ENCODE measurements at regions not wholly inside any gene's neighbourhood (a gene's known extent, or its start where the extent isn't known, plus 50 kb on each side); places are given as distances from the start of the nearest gene placed in this dataset.

- Histone ChIP-seq H3K79me2 (ENCODE audit: insufficient read depth, low read depth) (no peaks in the 10 kb centered on the region), H3K9ac (no peak overlapping the region), H3K4me2 (no peak overlapping the region), H3K36me3 (ENCODE audit: insufficient read depth) (no peaks in the 10 kb centered on the region), H2AFZ (ENCODE audit: low read depth) (no peak overlapping the region), H3K27me3 (ENCODE audit: insufficient read depth, low read depth) (no peaks in the 10 kb centered on the region), H3K4me3 (IDR thresholded peaks at IDR 0.05; ENCODE audit: insufficient read depth, low read depth, low read length) (no peak overlapping the region), H4K20me1 (ENCODE audit: insufficient read depth) (no peaks in the 10 kb centered on the region), H3K4me1 (ENCODE audit: low read depth, poor library complexity, severe bottlenecking) (peaks cover 2% of the 10 kb centered on the region), H3K27ac (no peak overlapping the region)
- TF ChIP-seq CTCF (conservative IDR thresholded peaks at IDR 0.05; ENCODE audit: low read depth, low read length) = no peak
These were observed 150.4 kb upstream of the ID2 start for GRCh38 chr2:8531481-8531880.

DNA sequence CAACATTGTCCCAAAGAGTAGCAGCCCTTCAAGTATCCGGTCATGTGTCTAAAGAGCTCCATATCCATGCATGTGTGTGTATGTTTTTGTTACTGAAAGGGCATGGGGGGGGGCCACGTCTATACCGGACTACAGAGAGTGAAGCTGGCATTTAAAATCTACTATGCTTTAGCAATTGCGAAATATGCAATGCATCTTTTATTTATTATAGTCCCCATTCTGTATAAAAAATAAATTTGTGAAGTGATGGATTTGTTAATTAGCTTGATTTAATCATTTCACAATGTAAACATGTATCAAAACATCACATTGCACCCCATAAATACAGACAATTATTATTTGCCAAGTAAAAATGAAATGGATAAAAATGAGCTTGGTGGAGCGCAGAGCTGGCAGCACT is 149.4 kb upstream of the ID2 start:
- TF ChIP-seq CTCF (conservative IDR thresholded peaks at IDR 0.05; ENCODE audit: low read depth, low read length) = no peak
- H3K4me1 ChIP-seq (ENCODE audit: low read depth, poor library complexity, severe bottlenecking) = peaks cover under 1% of the 10 kb centered on the region
- H3K79me2 ChIP-seq (ENCODE audit: insufficient read depth, low read depth) = no peaks in the 10 kb centered on the region
- H3K9ac ChIP-seq = no peak overlapping the region
- H2AFZ ChIP-seq (ENCODE audit: low read depth) = no peak overlapping the region
- no peak overlapping the region for H3K27ac ChIP-seq
- H3K36me3 ChIP-seq (ENCODE audit: insufficient read depth) = no peaks in the 10 kb centered on the region
- H3K27me3 ChIP-seq (ENCODE audit: insufficient read depth, low read depth) = no peaks in the 10 kb centered on the region
- no peak overlapping the region for H3K4me2 ChIP-seq
- H4K20me1 ChIP-seq (ENCODE audit: insufficient read depth) = no peaks in the 10 kb centered on the region
- no peak overlapping the region for H3K4me3 ChIP-seq (IDR thresholded peaks at IDR 0.05; ENCODE audit: insufficient read depth, low read depth, low read length)

DNA sequence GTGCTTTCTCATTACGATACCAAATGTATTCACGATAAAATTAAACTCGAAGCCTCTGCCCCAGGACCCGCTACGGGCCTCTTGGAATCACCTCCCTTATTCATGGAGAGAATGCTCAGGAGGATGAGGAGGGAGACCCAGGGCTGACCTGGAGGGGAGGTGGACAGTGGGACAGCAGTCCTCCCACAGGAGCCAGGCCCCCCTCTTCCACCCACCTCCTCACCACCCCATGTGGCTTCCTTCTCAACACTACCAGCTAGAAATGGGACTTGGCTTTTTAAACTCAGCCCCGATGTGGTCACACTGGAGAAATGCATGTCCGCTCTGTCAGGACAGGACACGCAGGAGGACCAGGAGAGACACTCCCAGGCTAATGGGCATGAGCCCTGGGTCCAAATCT is 147.9 kb upstream of the ID2 start:
- no peaks in the 10 kb centered on the region for H4K20me1 ChIP-seq (ENCODE audit: insufficient read depth)
- H3K27me3 ChIP-seq (ENCODE audit: insufficient read depth, low read depth) = no peaks in the 10 kb centered on the region
- H3K4me1 ChIP-seq (ENCODE audit: low read depth, poor library complexity, severe bottlenecking) = no peaks in the 10 kb centered on the region
- no peak for TF ChIP-seq CTCF (conservative IDR thresholded peaks at IDR 0.05; ENCODE audit: low read depth, low read length)
- no peak overlapping the region for H3K9ac ChIP-seq
- H3K36me3 ChIP-seq (ENCODE audit: insufficient read depth) = no peaks in the 10 kb centered on the region
- no peak overlapping the region for H2AFZ ChIP-seq (ENCODE audit: low read depth)
- no peak overlapping the region for H3K4me3 ChIP-seq (IDR thresholded peaks at IDR 0.05; ENCODE audit: insufficient read depth, low read depth, low read length)
- no peaks in the 10 kb centered on the region for H3K79me2 ChIP-seq (ENCODE audit: insufficient read depth, low read depth)
- no peak overlapping the region for H3K4me2 ChIP-seq
- H3K27ac ChIP-seq = no peak overlapping the region

GRCh38 chr2:8534386-8534728 is 147.5 kb upstream of the ID2 start:
- Histone ChIP-seq H2AFZ (ENCODE audit: low read depth) (no peak overlapping the region), H3K27ac (no peak overlapping the region), H3K36me3 (ENCODE audit: insufficient read depth) (no peaks in the 10 kb centered on the region), H3K4me1 (ENCODE audit: low read depth, poor library complexity, severe bottlenecking) (no peaks in the 10 kb centered on the region), H3K9ac (no peak overlapping the region), H3K27me3 (ENCODE audit: insufficient read depth, low read depth) (no peaks in the 10 kb centered on the region), H3K4me3 (IDR thresholded peaks at IDR 0.05; ENCODE audit: insufficient read depth, low read depth, low read length) (no peak overlapping the region), H3K4me2 (no peak overlapping the region), H3K79me2 (ENCODE audit: insufficient read depth, low read depth) (no peaks in the 10 kb centered on the region), H4K20me1 (ENCODE audit: insufficient read depth) (no peaks in the 10 kb centered on the region)
- no peak for TF ChIP-seq CTCF (conservative IDR thresholded peaks at IDR 0.05; ENCODE audit: low read depth, low read length)

Data from KMS-11 (cell line).